ENCODE measurements at regions not wholly inside any gene's neighbourhood (a gene's known extent, or its start where the extent isn't known, plus 50 kb on each side); places are given as distances from the start of the nearest gene placed in this dataset.

- TF ChIP-seq TAF1 (IDR thresholded peaks at IDR 0.05; ENCODE audit: borderline replicate concordance, low read depth, low read length) (no peak), POLR2A (IDR thresholded peaks at IDR 0.05; ENCODE audit: low read depth, low read length) (no peak), POLR2AphosphoS5 (IDR thresholded peaks at IDR 0.05; ENCODE audit: low read depth, low read length) (no peak)
Measured at GRCh38 chr7:22627136-22627535, 99.9 kb upstream of the IL6 start.
